T47D (cell line): ENCODE measurements at regions not wholly inside any gene's neighbourhood (a gene's known extent, or its start where the extent isn't known, plus 50 kb on each side); places are given as distances from the start of the nearest gene placed in this dataset.
A peak's percentile ranks its signal among the peaks of the same experiment; 100 is the strongest.

Experiments used
- DNase-seq, 2 experiments: peaks; one replicate each; pipeline versions ENCODE4 v3.0.0 to v3.0.0-alpha.2; 2011 to 2012; ENCODE audit warnings: low read depth in 1 of 2, low spot score in 1 of 2
- JUND ChIP-seq: IDR thresholded peaks from 2 replicates; pipeline ENCODE4 v1.6.1; 2012; ENCODE audit warnings: low read depth
- in situ Hi-C: cut with HindIII; loops from 2 replicates; pipeline ENCODE4 v1.10.0; 2016; ENCODE audit warnings: low sequenced_read_pairs, low pct_unique_long_range_greater_than_20kb

DNA sequence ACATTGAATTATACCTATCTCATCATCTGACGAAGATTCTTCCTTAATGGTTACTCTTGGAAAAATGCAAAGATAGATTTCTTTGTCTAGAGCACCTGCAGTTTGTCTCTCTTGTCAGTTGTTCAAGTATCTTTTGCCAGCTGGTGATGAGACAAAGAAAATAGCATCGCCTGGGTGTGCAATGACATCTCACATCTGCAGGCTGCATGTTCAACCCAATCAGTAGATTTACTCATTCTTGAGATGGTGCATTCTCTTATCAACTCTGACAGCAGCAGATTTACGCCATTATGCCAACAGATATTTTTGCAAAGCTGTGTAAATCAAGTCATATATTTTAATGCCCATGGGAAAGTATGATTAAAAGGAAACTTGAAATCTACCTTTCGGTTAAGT is 164.6 kb upstream of the PDGFD start:
- no peak for DNase-seq
- no peak for TF ChIP-seq JUND
- in situ Hi-C loops, result no loop called here

DNA sequence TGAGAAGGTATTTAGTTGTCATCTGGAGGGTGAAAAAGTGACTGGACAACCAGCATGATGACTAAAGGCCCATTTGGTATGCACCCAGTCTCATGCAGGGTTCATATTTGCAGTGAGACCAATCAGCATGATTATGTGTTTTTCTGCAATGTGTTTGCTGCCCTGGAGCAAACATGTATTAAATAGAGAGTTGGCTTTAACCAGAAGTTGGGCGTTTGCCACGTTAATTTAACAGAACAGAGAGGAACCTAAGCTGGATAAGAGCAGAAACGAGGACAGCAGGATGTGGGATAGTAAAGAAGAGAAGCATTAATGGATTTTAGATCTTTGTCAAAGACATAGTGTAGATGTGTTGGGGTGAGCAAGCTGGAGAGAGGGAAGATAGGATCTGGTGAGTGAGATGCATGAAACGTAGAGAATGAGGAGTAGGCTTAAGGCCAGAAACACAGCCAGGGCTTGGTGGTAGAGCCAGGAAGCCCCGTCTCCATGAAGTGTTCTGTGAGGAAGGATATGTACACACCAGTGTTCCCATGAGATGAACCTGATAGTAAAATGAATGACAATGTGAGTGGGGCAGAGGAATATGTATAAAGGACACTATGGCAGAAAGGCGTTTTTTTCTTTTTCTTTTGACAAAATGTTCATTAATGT is 164.0 kb upstream of the PDGFD start:
- DNase-seq, result peak in 1 of 2 experiments; percentile 66
- in situ Hi-C loops, result no loop called here
- TF ChIP-seq JUND, result no peak; the same call in 1 of the 2 replicates

DNA sequence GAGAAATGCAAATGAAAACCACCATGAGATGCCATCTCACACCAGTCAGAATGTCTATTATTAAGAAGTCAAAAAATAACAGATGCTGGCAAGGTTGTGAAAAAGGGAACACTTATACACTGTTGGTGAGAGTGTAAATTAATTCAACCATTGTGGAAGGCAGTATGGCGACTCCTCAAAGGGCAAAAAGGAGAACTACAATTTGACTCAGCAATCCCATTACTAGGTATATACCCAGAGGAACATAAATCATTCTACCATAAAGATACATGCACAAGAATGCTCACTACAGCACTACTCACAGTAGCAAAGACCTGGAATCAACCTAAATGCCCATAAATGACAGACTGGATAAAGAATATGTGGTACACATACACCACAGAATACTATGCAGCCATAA is 161.1 kb upstream of the PDGFD start:
- DNase-seq, result no peak
- in situ Hi-C loops, result no loop called here
- TF ChIP-seq JUND, result no peak

DNA sequence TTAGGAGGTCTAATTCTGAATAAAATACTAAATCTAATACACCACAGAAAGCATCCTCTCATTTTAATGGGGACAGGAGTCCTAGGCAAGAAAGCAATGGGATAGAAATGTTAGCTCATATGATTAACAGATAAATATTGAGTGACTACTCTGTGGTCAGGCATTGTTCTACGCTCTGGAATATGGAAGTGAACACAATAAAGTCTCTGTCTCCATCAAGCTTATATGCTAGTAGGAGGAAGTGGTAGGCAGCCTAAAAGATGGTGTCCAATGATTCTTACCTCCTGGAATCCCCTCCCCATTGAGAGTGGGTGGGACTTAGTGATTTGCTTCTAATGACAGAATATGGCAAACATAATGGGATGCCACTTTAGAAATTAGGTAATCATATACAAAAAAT is 160.3 kb upstream of the PDGFD start:
- TF ChIP-seq JUND, result no peak
- in situ Hi-C loops, result no loop called here
- no peak for DNase-seq

DNA sequence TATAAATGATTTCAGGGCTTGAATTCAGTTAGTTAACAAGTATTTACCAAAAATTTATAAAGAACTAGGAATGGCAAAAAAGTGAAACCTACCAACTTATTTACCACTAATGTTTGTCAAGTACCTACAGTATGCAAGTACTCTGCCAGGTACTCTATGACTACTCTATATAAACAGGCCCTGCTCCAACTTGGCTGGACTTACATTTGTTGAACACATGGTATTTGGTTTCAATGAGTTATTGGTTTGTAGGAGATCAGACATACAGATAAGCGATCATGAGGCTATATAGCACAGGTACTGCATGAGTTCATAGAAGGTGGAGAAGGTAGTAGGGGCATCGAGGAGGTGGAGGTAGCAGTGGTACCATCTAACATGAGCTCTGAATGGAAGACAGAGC is 159.9 kb upstream of the PDGFD start:
- no peak for TF ChIP-seq JUND
- peak in 1 of 2 experiments; percentile 70 for DNase-seq
- in situ Hi-C loops, result no loop called here

DNA sequence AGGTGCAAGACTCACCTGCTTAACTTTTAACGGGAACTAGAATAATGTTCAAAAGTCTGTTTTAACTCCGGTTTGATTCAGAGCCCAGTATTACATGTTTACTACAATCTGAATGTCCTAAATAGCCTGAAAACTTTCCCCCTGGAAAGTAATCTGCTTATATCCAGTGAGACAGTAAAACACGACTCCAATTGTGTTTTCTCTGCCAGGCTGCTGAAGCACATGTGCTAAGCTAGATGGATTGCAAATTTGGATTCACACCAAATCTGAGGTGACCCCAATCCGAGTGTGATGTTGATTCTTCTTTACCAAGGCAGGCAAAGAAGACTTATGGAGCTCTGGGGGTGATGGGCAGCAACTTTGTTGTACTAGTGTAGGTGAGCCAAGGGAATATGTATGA is 158.7 kb upstream of the PDGFD start:
- DNase-seq, result no peak
- TF ChIP-seq JUND, result no peak
- in situ Hi-C loops, result no loop called here

DNA sequence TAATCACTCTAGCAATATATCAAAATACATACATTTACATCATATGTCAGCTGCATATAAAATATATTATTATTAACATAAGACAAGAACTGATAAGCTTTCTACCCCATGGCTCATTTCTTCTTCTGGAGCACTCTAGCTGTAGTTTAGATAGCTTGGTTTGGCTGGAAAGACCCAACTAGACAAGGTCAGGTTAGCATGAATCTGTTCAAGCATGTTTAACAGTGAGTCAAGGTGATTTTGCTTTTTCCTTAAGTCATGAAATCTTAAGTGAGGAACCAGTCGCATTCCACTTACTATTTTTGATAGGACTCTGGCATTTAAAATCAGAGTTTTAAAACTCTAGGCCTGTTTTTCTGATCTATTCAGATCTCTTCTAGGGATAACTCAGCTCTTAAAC is 157.0 kb upstream of the PDGFD start:
- in situ Hi-C loops, result no loop called here
- no peak for TF ChIP-seq JUND
- no peak for DNase-seq

DNA sequence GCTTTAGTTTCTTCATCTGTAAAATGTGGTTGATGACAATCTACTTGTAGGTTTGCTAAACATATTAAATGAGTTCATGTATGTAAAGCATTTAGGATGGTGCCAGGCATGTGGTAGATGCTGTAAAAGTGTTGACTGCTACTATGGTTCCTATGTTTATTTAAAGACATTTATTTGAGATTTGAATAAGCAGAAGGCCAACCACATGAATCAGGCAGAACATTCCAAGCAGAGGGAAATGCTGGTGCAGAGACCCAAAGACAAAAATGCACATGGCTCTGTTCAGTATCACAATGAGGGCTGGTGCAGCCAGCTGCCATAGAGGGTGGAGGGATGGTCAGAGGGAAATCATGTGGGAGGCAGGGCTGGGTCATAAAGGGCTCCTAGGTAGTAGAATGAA is 156.2 kb upstream of the PDGFD start:
- TF ChIP-seq JUND, result no peak
- in situ Hi-C loops, result no loop called here
- no peak for DNase-seq

DNA sequence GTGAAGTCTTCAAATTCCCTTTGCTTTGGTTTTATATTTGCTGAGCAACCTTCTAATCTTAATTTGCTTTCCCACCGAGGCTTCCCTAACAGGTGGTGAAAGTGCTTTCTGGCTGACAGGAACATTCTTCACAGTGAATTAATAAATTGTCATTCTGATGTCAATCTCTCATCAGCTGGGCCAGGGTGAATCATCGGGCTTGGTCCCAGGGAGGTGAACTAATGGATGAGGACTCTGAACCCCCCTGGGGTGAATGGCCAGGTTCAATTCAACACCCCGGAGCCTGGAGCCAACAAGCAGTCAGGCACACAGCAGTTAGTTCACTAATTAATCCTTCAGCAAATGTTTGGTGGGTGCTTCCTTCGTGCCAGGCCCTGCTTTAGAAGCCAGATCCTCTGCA is 155.4 kb upstream of the PDGFD start:
- in situ Hi-C loops, result no loop called here
- TF ChIP-seq JUND, result no peak
- no peak for DNase-seq

DNA sequence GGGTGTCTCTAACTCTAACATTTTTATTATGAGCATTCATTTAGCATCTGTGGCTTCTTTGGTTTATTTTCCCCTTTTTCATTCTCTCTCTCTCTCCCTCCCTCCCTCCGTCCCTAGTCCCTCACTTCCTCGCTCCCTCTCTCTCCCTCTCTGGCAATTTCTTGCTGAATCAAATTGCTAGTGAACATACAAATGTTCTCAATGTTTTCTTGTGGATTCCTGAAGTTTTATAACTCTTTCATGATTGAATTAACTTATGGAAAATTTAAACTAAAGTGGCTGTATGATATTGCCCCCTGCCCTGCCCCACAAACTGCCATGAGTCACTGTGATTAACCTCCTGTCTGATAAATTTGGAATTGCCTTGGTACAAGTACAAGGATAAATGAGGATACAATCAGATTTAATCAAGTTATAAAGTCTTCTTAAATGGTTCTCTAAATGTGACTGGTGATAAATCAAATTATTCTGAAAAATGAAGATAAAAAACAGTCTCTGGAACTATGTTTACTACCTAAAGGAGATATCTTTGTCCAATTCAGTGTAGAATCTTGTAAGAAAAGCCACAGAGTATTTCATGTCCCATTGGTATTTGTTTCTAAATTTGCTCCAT is 143.0 kb upstream of the PDGFD start:
- no peak for DNase-seq
- in situ Hi-C loops, result no loop called here
- TF ChIP-seq JUND, result no peak

DNA sequence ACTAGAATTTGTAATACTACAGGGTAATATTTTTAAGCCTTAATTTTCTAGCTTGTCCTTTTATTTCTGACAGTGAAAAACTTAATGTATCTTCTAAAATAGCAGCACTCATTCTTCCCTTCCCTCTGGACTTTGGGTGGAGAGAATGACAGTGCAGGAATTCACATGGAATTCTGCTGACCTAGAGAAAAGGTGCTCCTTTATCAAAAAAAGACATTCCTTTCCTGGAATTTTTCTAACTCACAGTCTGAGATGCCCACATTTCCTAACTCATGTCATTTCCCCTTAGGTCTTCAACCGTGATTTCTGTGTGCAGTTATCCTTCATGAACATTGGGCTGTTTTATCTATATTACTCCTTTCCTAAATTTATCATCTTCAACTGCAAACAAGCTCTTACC is 137.8 kb upstream of the PDGFD start:
- no peak for DNase-seq
- no peak for TF ChIP-seq JUND
- in situ Hi-C loops, result no loop called here

DNA sequence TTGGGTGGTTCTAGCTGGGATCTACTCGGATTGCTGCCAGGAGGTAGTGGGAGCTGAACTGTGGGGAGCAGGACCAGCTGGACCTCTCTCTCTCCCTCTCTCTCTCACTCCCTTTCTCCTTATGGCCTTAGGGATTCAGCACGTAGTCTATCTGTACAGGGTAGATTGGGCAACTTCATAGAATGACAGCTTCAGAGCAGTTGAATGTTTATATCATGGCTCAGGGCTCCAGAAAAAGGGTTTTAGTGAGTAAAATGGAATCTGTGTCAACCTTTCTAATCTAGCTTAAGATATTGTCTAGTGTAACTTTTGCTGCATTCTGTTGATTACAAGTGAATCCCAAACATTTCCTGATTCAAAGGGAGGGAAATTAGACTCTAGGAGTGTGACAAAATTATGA is 127.7 kb upstream of the PDGFD start:
- DNase-seq, result no peak
- in situ Hi-C loops, result no loop called here

DNA sequence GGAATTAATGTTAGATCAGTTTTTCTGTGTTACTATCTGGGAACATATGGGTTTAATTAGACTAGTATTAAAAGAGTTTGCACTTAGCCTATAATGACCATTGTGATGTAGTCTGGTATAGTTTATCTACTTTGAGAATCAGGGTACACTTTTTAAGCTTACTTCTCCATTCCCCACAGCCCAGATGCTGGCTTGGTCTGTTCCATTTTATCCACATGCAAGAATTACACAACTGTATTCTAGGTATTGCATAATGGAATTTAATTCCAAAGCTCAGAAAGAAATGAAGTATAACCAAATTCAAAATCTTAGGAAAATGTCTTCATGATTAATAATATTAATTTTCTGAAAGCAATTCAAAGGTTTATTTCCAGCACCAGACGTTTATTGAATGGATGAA is 122.2 kb upstream of the PDGFD start:
- DNase-seq, result no peak
- TF ChIP-seq JUND, result no peak
- in situ Hi-C loops, result no loop called here

More for the DNA sequence above, 127.7 kb upstream of the PDGFD start:
- no peak for TF ChIP-seq JUND

DNA sequence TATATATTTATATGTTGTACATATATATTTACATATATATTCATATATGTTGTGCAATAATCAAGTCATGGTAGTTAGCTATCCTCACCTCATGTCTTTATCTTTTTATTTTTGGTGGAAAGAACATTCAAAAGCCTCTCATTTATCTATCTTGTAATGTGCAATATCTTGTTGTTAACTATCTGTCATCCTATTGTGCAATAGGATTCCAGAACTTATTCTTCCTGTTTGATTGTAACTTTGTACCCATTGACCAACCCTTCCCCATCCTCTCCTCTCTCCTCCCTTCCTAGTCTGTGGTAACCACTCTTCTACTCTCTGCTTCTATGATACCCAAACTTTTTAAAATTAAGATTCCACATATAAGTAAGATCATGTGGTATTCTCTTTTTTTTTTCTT is 115.6 kb upstream of the PDGFD start:
- TF ChIP-seq JUND, result no peak
- in situ Hi-C loops, result no loop called here
- no peak for DNase-seq

DNA sequence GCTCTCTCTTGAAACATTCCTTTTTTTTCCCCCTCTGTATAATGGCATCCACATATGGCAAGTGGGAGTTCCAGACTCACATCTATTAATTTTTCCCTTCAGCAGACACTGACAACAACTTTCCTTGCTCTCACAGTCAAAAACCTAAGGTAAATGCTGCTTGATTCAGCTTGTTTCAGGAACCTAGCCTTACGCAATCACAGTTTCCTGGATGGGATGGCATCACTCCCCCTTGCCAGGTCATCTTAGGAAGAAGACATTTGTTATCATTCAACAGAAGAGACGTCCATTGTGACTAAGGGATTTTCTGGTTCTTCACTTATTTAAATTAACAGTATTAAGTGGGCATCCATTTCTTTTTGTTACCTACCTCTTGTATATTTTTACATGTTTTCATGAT is 112.0 kb upstream of the PDGFD start:
- TF ChIP-seq JUND, result no peak
- in situ Hi-C loops, result no loop called here
- DNase-seq, result no peak
